ENCODE measurements at regions not wholly inside any gene's neighbourhood (a gene's known extent, or its start where the extent isn't known, plus 50 kb on each side); places are given as distances from the start of the nearest gene placed in this dataset.

- no peaks in the 10 kb centered on the region for H3K9me3 Mint-ChIP-seq
- H3K4me1 Mint-ChIP-seq: no peaks in the 10 kb centered on the region
- no peak for DNase-seq
- no peak overlapping the region for H3K27ac Mint-ChIP-seq
- H3K4me3 Mint-ChIP-seq: no peak overlapping the region
- POLR2A ChIA-PET: no interaction called here
- no peaks in the 10 kb centered on the region for H3K36me3 Mint-ChIP-seq (ENCODE audit: low read depth)
- ATAC-seq (ENCODE audit: low read depth): no peak
- CTCF ChIA-PET: no interaction called here
- intact Hi-C loops (cut with micrococcal nuclease): no loop called here
- TF ChIP-seq, protein P1, sequence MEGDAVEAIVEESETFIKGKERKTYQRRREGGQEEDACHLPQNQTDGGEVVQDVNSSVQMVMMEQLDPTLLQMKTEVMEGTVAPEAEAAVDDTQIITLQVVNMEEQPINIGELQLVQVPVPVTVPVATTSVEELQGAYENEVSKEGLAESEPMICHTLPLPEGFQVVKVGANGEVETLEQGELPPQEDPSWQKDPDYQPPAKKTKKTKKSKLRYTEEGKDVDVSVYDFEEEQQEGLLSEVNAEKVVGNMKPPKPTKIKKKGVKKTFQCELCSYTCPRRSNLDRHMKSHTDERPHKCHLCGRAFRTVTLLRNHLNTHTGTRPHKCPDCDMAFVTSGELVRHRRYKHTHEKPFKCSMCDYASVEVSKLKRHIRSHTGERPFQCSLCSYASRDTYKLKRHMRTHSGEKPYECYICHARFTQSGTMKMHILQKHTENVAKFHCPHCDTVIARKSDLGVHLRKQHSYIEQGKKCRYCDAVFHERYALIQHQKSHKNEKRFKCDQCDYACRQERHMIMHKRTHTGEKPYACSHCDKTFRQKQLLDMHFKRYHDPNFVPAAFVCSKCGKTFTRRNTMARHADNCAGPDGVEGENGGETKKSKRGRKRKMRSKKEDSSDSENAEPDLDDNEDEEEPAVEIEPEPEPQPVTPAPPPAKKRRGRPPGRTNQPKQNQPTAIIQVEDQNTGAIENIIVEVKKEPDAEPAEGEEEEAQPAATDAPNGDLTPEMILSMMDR (IDR thresholded peaks at IDR 0.05): no peak
- H3K27me3 Mint-ChIP-seq: no peaks in the 10 kb centered on the region
Observed at GRCh38 chr6:51410453-51410852, 591.8 kb downstream of the TFAP2B start.

- H3K27me3 Mint-ChIP-seq: no peaks in the 10 kb centered on the region
- H3K4me1 Mint-ChIP-seq: no peaks in the 10 kb centered on the region
- no peak for ATAC-seq (ENCODE audit: low read depth)
- H3K27ac Mint-ChIP-seq: no peak overlapping the region
- ChIA-PET POLR2A (no interaction called here), CTCF (no interaction called here)
- no peaks in the 10 kb centered on the region for H3K9me3 Mint-ChIP-seq
- no peaks in the 10 kb centered on the region for H3K36me3 Mint-ChIP-seq (ENCODE audit: low read depth)
- no peak overlapping the region for H3K4me3 Mint-ChIP-seq
- DNase-seq: no peak
- intact Hi-C loops (cut with micrococcal nuclease): no loop called here
- TF ChIP-seq, protein P1 (IDR thresholded peaks at IDR 0.05): no peak
Observed at GRCh38 chr6:51411496-51412125, 592.9 kb downstream of the TFAP2B start.

- DNase-seq (no peak), ATAC-seq (ENCODE audit: low read depth) (no peak)
- POLR2A ChIA-PET: no interaction called here
- no peaks in the 10 kb centered on the region for H3K27me3 Mint-ChIP-seq
- no peaks in the 10 kb centered on the region for H3K36me3 Mint-ChIP-seq (ENCODE audit: low read depth)
- H3K9me3 Mint-ChIP-seq: peaks cover under 1% of the 10 kb centered on the region
- H3K27ac Mint-ChIP-seq: no peak overlapping the region
- intact Hi-C loops (cut with micrococcal nuclease): no loop called here
- no peaks in the 10 kb centered on the region for H3K4me1 Mint-ChIP-seq
- TF ChIP-seq, protein P1 (IDR thresholded peaks at IDR 0.05): no peak
- CTCF ChIA-PET: no interaction called here
- H3K4me3 Mint-ChIP-seq: no peak overlapping the region
Observed at GRCh38 chr6:51414361-51414760, 595.7 kb downstream of the TFAP2B start.

- H3K9me3 Mint-ChIP-seq: peaks cover 2% of the 10 kb centered on the region
- ChIA-PET POLR2A (no interaction called here), CTCF (no interaction called here)
- TF ChIP-seq, protein P1 (IDR thresholded peaks at IDR 0.05): no peak
- intact Hi-C loops (cut with micrococcal nuclease): loop anchor here (5.0 kb wide), 1 partner anchor 793 kb away; no protein-coding TSS in a partner anchor
- no peak for ATAC-seq (ENCODE audit: low read depth)
- no peak overlapping the region for H3K4me3 Mint-ChIP-seq
- no peaks in the 10 kb centered on the region for H3K27me3 Mint-ChIP-seq
- no peak for DNase-seq
- H3K4me1 Mint-ChIP-seq: no peaks in the 10 kb centered on the region
- H3K36me3 Mint-ChIP-seq (ENCODE audit: low read depth): no peaks in the 10 kb centered on the region
- H3K27ac Mint-ChIP-seq: no peak overlapping the region
Observed at GRCh38 chr6:51415501-51415900, 596.8 kb downstream of the TFAP2B start.

GRCh38 chr6:51429017-51429712 lies 610.5 kb downstream of the TFAP2B start:
- no peaks in the 10 kb centered on the region for H3K36me3 Mint-ChIP-seq (ENCODE audit: low read depth)
- H3K27ac Mint-ChIP-seq: no peak overlapping the region
- no peak for ATAC-seq (ENCODE audit: low read depth)
- no peak overlapping the region for H3K4me3 Mint-ChIP-seq
- peaks cover 4% of the 10 kb centered on the region for H3K9me3 Mint-ChIP-seq
- no peak for DNase-seq
- H3K4me1 Mint-ChIP-seq: no peaks in the 10 kb centered on the region
- CTCF ChIA-PET: no interaction called here
- POLR2A ChIA-PET: no interaction called here
- no peaks in the 10 kb centered on the region for H3K27me3 Mint-ChIP-seq
- intact Hi-C loops (cut with micrococcal nuclease): no loop called here
- TF ChIP-seq, protein P1 (IDR thresholded peaks at IDR 0.05): no peak
